B cell (primary cell): ENCODE measurements at regions not wholly inside any gene's neighbourhood (a gene's known extent, or its start where the extent isn't known, plus 50 kb on each side); places are given as distances from the start of the nearest gene placed in this dataset.
A peak's percentile ranks its signal among the peaks of the same experiment; 100 is the strongest.

Source experiments
- ATAC-seq: fragments of 200-7000 bp; cut with Tn5 transposase; one replicate; pipeline ENCODE4 v1.10.0; 2021; ENCODE audit warnings: low read depth, mild to moderate bottlenecking, moderate number of reproducible peaks, moderate library complexity
- CTCF ChIA-PET: fragments of 350-600 bp; sonication (Branson Sonifier 250); formaldehyde crosslinking; loops from one replicate; lab custom pipeline; 2021; ENCODE audit warnings: antibody characterized with exemption, inconsistent platforms; lab: Charles Lee
- POLR2A ChIA-PET: fragments of 350-600 bp; sonication (Branson Sonifier 250); formaldehyde crosslinking; loops from one replicate; lab custom pipeline; 2021; ENCODE audit warnings: antibody characterized with exemption; lab: Charles Lee
- DNase-seq: peaks from one replicate; pipeline ENCODE4 v3.0.0; 2013
- H2AFZ ChIP-seq: 2 replicates; pipeline ENCODE4 v1.6.1; 2012; ENCODE audit warnings: mild to moderate bottlenecking, low read depth, low read length; ENCODE audit not compliant: insufficient read depth, poor library complexity, severe bottlenecking
- H3K27ac ChIP-seq, 2 donors: 1 replicate in 1 of 2; 2 replicates in 1 of 2; pipeline ENCODE4 v1.5.1; 2012 to 2013; ENCODE audit warnings: low read length in 2 of 2, mild to moderate bottlenecking in 2 of 2, moderate library complexity in 1 of 2
- H3K27me3 ChIP-seq, 4 experiments: fragments of 200-600 bp in 1 of 4; sonication (generic) in 1 of 4; replicated peaks in 1 of 4; 1 replicate in 2 of 4; 2 replicates in 2 of 4; pipeline versions ENCODE4 v1.6.1 to v1.7.0; 2013 to 2016; ENCODE audit warnings: low read length in 3 of 4, mild to moderate bottlenecking in 2 of 4, mixed read lengths in 1 of 4, moderate library complexity in 1 of 4; ENCODE audit not compliant: insufficient read depth in 4 of 4, control insufficient read depth in 3 of 4; ENCODE audit errors: control extremely low read depth in 1 of 4
- H3K36me3 ChIP-seq, 2 experiments: replicated peaks in 1 of 2; 1 replicate in 1 of 2; 2 replicates in 1 of 2; pipeline versions ENCODE4 v1.6.1 to v1.7.1; 2013; ENCODE audit warnings: low read length in 1 of 2; ENCODE audit not compliant: insufficient read depth in 2 of 2, control insufficient read depth in 1 of 2; ENCODE audit errors: control extremely low read depth in 1 of 2, extremely low read depth in 1 of 2
- H3K4me1 ChIP-seq, 2 donors: fragments of 200-600 bp in 1 of 2; sonication (generic) in 1 of 2; 1 replicate in 1 of 2; 2 replicates in 1 of 2; pipeline versions ENCODE4 v1.5.1 to v1.6.1; 2013 to 2017; ENCODE audit warnings: low read length in 2 of 2; ENCODE audit not compliant: control insufficient read depth in 2 of 2, insufficient read depth in 2 of 2
- H3K4me2 ChIP-seq: replicated peaks from 2 replicates; pipeline ENCODE3; 2012; ENCODE audit warnings: mild to moderate bottlenecking, low read depth, low read length; ENCODE audit not compliant: poor library complexity, severe bottlenecking
- H3K4me3 ChIP-seq, 5 experiments: fragments of 200-600 bp in 1 of 5; sonication (generic) in 1 of 5; 1 replicate in 3 of 5; 2 replicates in 2 of 5; pipeline versions ENCODE4 v1.5.1 to v1.7.0; 2011 to 2016; ENCODE audit warnings: low read length in 4 of 5, mild to moderate bottlenecking in 4 of 5, low read depth in 2 of 5, control low read depth in 1 of 5, moderate library complexity in 1 of 5; ENCODE audit not compliant: insufficient read depth in 1 of 5; ENCODE audit errors: control extremely low read depth in 1 of 5, extremely low read depth in 1 of 5
- H3K79me2 ChIP-seq: fragments of 200-600 bp; sonication (generic); one replicate; pipeline ENCODE4 v1.6.0; 2016; ENCODE audit warnings: low read length; ENCODE audit not compliant: control insufficient read depth, insufficient read depth
- H3K9ac ChIP-seq: fragments of 200-600 bp; sonication (generic); 2 replicates; pipeline ENCODE4 v1.6.1; 2017; ENCODE audit warnings: mild to moderate bottlenecking, low read length, moderate library complexity
- H3K9me3 ChIP-seq, 3 donors: one replicate each; pipeline versions ENCODE4 v1.6.1 to v1.7.1; 2013; ENCODE audit warnings: low read length in 2 of 3; ENCODE audit not compliant: control insufficient read depth in 2 of 3, insufficient read depth in 1 of 3; ENCODE audit errors: control extremely low read depth in 1 of 3
- H4K20me1 ChIP-seq: 2 replicates; pipeline ENCODE4 v1.6.0; 2012; ENCODE audit warnings: mild to moderate bottlenecking, low read length; ENCODE audit not compliant: insufficient read depth, control insufficient read depth, poor library complexity, severe bottlenecking
- H3K27ac Mint-ChIP-seq: one replicate; pipeline ENCODE4 v1.8.0; 2021; ENCODE audit warnings: mixed read lengths
- H3K27me3 Mint-ChIP-seq: one replicate; pipeline ENCODE4 v1.8.0; 2021; ENCODE audit warnings: mixed read lengths
- H3K4me1 Mint-ChIP-seq: one replicate; pipeline ENCODE4 v1.8.0; 2021; ENCODE audit warnings: mixed read lengths
- H3K4me3 Mint-ChIP-seq: one replicate; pipeline ENCODE4 v1.8.0; 2021; ENCODE audit warnings: mixed read lengths
- H3K9me3 Mint-ChIP-seq: one replicate; pipeline ENCODE4 v1.8.0; 2022; ENCODE audit warnings: mixed read lengths; ENCODE audit not compliant: insufficient read depth
- EZH2 ChIP-seq: IDR thresholded peaks from 2 replicates; pipeline ENCODE4 v1.6.1; 2012; ENCODE audit warnings: borderline replicate concordance, low read depth, mild to moderate bottlenecking, moderate library complexity, low read length; ENCODE audit not compliant: insufficient read depth, poor library complexity, severe bottlenecking
- WGBS: methylation state at CpG from one replicate; pipeline ENCODE4 v1.1.5; 2013; ENCODE audit warnings: missing lambda C conversion rate; ENCODE audit not compliant: insufficient coverage; 5-methylcytosine and 5-hydroxymethylcytosine counted together
- intact Hi-C: fragments of 100-400 bp; cut with micrococcal nuclease; formaldehyde crosslinking; loops from one replicate; pipeline ENCODE4 v1.10.0; 2022
- TF ChIP-seq, protein P1 (sequence below): fragments of 200-600 bp; IDR thresholded peaks from one replicate; pipeline ENCODE4 v1.8.0; 2022; ENCODE audit warnings: antibody characterized with exemption, mild to moderate bottlenecking

DNA sequence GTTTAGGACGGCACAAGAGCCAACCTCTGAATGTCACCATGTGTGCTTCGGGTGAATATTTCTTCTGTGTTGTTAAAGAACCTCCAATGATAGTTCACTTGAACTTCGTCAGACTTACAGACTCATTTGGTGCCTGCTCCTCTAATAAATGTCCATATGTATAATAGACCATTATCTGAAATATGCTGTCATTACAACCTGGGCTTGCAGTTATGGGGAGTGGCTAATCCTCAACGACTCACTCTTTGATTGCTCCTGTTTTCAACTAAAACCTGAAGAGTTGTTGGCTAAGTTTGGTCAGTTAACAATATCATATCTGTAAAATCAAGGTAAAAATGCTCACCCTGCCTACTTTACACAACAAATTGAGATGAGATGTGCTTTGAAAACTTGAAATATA is 298.7 kb upstream of the PTGER4 start:
- CTCF ChIA-PET, result no interaction called here

DNA sequence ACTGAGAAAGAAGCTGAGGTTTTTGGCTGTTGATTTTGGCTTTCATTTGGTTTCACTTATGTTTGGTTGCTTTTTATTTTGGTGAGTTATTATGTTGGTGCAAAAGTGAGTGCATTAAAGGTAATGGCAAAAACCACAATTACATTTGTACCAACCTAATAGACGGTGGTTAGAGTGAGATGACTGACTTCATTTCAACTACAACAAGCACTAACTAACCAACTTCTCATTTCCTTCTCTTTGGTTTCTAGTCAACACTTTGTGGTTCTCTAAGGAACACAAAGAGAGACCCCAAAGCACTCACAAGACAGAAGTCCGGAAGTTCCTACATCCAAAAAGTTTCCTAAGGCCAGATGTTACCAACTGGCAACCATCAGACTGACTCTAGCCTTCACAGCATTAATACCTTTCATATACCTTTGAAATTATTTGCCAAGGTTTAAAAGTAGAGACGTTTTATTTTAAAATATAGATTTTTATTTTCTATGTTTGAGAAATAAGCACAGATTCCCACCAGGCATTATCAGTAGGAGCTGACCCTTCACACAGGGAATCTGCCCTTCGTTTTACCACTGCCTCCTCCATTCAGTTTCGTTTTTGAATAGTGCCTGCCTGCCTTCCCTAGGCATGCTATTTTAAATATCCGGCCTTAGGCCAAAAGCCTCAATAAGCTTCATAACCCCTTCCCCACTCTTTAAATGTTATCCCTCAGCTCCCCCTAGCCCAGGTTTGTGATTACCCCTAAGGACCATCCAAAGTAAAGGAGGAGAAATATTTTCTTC is 301.1 kb upstream of the PTGER4 start:
- no peaks in the 10 kb centered on the region for H4K20me1 ChIP-seq
- no peaks in the 10 kb centered on the region for H3K79me2 ChIP-seq
- H3K9me3 ChIP-seq, result peaks cover 0 to 3% (median 0%) of the 10 kb centered on the region in 3 donors
- H3K27me3 Mint-ChIP-seq, result no peaks in the 10 kb centered on the region
- no peak overlapping the region for H3K9ac ChIP-seq
- peak; percentile 31 for DNase-seq
- H2AFZ ChIP-seq, result no peak overlapping the region
- peak overlapping the region; percentile 34 for H3K27ac Mint-ChIP-seq
- no peak overlapping the region for H3K27ac ChIP-seq
- H3K36me3 ChIP-seq, result no peaks in the 10 kb centered on the region
- peaks cover 31% of the 10 kb centered on the region for H3K4me1 Mint-ChIP-seq
- no peaks in the 10 kb centered on the region for H3K27me3 ChIP-seq
- H3K4me2 ChIP-seq, result peak overlapping the region; percentile 26
- no peaks in the 10 kb centered on the region for H3K9me3 Mint-ChIP-seq
- no peak overlapping the region for H3K4me3 Mint-ChIP-seq
- H3K4me3 ChIP-seq, result no peak overlapping the region
- intact Hi-C loops, result no loop called here
- peaks cover 14 to 30% of the 10 kb centered on the region in 2 donors for H3K4me1 ChIP-seq
- POLR2A ChIA-PET, result no interaction called here
- 18% methylated on average over 4 of the region's 6 CpGs for WGBS
- no peak for ATAC-seq
- CTCF ChIA-PET, result interaction anchor here (1.1 kb wide), 1 partner anchor 430 kb away, joined by 3 read pairs; no protein-coding TSS in a partner anchor
- TF ChIP-seq EZH2, result no peak

More for the DNA sequence above, 298.7 kb upstream of the PTGER4 start:
- H3K9ac ChIP-seq, result no peak overlapping the region
- ATAC-seq (no peak), DNase-seq (no peak)
- peaks cover 50% of the 10 kb centered on the region for H3K4me1 Mint-ChIP-seq
- H3K9me3 Mint-ChIP-seq, result no peaks in the 10 kb centered on the region
- H3K4me1 ChIP-seq, result peaks cover 32 to 40% of the 10 kb centered on the region in 2 donors
- no peak overlapping the region for H3K27ac ChIP-seq
- no peak overlapping the region for H3K4me2 ChIP-seq
- H3K4me3 Mint-ChIP-seq, result no peak overlapping the region
- no peaks in the 10 kb centered on the region for H4K20me1 ChIP-seq
- no peaks in the 10 kb centered on the region for H3K36me3 ChIP-seq
- WGBS, result no CpG with 5 or more reads among the region's 4 CpGs
- intact Hi-C loops, result loop anchor here (10.0 kb wide), 2 partner anchors 194 to 346 kb away; no protein-coding TSS in a partner anchor
- no peaks in the 10 kb centered on the region for H3K79me2 ChIP-seq
- H3K27me3 Mint-ChIP-seq, result no peaks in the 10 kb centered on the region
- no peaks in the 10 kb centered on the region for H3K27me3 ChIP-seq
- peaks cover 0 to 3% (median 0%) of the 10 kb centered on the region in 3 donors for H3K9me3 ChIP-seq
- no peak overlapping the region for H2AFZ ChIP-seq
- TF ChIP-seq EZH2, result no peak
- TF ChIP-seq, protein P1, sequence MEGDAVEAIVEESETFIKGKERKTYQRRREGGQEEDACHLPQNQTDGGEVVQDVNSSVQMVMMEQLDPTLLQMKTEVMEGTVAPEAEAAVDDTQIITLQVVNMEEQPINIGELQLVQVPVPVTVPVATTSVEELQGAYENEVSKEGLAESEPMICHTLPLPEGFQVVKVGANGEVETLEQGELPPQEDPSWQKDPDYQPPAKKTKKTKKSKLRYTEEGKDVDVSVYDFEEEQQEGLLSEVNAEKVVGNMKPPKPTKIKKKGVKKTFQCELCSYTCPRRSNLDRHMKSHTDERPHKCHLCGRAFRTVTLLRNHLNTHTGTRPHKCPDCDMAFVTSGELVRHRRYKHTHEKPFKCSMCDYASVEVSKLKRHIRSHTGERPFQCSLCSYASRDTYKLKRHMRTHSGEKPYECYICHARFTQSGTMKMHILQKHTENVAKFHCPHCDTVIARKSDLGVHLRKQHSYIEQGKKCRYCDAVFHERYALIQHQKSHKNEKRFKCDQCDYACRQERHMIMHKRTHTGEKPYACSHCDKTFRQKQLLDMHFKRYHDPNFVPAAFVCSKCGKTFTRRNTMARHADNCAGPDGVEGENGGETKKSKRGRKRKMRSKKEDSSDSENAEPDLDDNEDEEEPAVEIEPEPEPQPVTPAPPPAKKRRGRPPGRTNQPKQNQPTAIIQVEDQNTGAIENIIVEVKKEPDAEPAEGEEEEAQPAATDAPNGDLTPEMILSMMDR, result no peak
- POLR2A ChIA-PET, result no interaction called here
- no peak overlapping the region for H3K4me3 ChIP-seq
- no peak overlapping the region for H3K27ac Mint-ChIP-seq
